ENCODE measurements at regions not wholly inside any gene's neighbourhood (a gene's known extent, or its start where the extent isn't known, plus 50 kb on each side); places are given as distances from the start of the nearest gene placed in this dataset.

DNA sequence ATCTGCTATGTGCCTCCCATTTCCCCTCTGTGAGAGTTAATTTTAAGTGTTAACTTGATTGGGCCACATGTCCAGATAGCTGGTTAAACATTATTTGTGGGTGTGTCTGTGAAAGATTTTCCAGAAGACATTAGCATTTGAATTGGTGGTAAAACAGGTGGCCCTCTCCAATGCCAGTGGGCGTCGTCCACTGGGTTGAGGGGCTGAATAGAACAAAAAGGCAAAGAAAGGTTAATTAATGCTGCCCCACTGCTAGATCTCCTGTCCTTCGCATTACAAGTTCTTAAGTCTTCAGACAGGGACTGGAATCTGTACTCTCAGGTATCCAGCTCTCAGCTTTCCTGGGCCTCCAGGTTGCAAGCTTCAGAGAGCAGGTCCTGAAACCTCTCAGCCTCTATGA, 1160.9 kb upstream of the LRRN3 start:
- CTCF ChIA-PET, result no interaction called here
- no peak overlapping the region for H3K4me2 ChIP-seq (ENCODE audit: low read depth, low read length)
- POLR2A ChIA-PET (ENCODE audit: unreplicated experiment), result no interaction called here
- dilution Hi-C loops (cut with HindIII; ENCODE audit: low sequenced_read_pairs, unreplicated experiment) (no loop called here), in situ Hi-C loops (cut with MboI; ENCODE audit: low sequenced_read_pairs) (no loop called here), intact Hi-C loops (cut with micrococcal nuclease) (no loop called here)
- no peak overlapping the region for H3K14ac ChIP-seq (replicated peaks; ENCODE audit: low read depth, low read length)
- H2AK9ac ChIP-seq (replicated peaks; ENCODE audit: low read depth, low read length, poor library complexity), result no peak overlapping the region
- no peak overlapping the region for H2BK120ac ChIP-seq (ENCODE audit: low read depth, low read length)
- H3K27me3 ChIP-seq (ENCODE audit: control insufficient read depth, insufficient read depth, low read length), result no peaks in the 10 kb centered on the region
- H2AK5ac ChIP-seq (ENCODE audit: low read depth, low read length), result no peak overlapping the region
- H3K9ac ChIP-seq (ENCODE audit: low read depth, low read length), result no peak overlapping the region
- no peak overlapping the region for H4K5ac ChIP-seq (ENCODE audit: low read depth, low read length)
- H2BK20ac ChIP-seq (ENCODE audit: low read depth, low read length), result no peak overlapping the region
- H3K79me1 ChIP-seq (ENCODE audit: low read depth in 1 of 2, low read length in 2 of 2), result no peaks in the 10 kb centered on the region
- H2AFZ ChIP-seq (replicated peaks; ENCODE audit: low read length, poor library complexity), result no peak overlapping the region
- ATAC-seq (ENCODE audit: low read depth), result no peak
- H4K8ac ChIP-seq (ENCODE audit: low read depth in 2 of 2, low read length in 2 of 2), result no peak overlapping the region
- no peaks in the 10 kb centered on the region for H4K20me1 ChIP-seq (ENCODE audit: insufficient read depth, low read length)
- no peak overlapping the region for H3K4me3 ChIP-seq (ENCODE audit: insufficient read depth, low read depth, low read length)
- H2BK5ac ChIP-seq (ENCODE audit: low read depth, low read length, poor library complexity, severe bottlenecking), result no peak overlapping the region
- H3K9me1 ChIP-seq (ENCODE audit: insufficient read depth, low read length), result no peaks in the 10 kb centered on the region
- no CpG with 5 or more reads among the region's 3 CpGs for WGBS, 2 experiments (ENCODE audit: extremely low coverage in 2 of 2, insufficient read length in 1 of 2)
- no peak overlapping the region for H3K56ac ChIP-seq (ENCODE audit: extremely low read depth, insufficient read depth, low read length)
- H3K4ac ChIP-seq (ENCODE audit: low read depth, low read length), result no peak overlapping the region
- no peak overlapping the region for H4K91ac ChIP-seq (ENCODE audit: insufficient read depth, low read depth, low read length)
- H3K4me1 ChIP-seq (ENCODE audit: control insufficient read depth, insufficient read depth, low read length), result no peaks in the 10 kb centered on the region
- H3K23ac ChIP-seq (ENCODE audit: low read depth, low read length), result no peak overlapping the region
- no TSS peak for BruUV-seq (replicated peaks)
- no peak overlapping the region for H2BK15ac ChIP-seq (ENCODE audit: low read depth, low read length)
- H3K9me3 ChIP-seq (ENCODE audit: control insufficient read depth, insufficient read depth, low read length), result peaks cover 2% of the 10 kb centered on the region; the same call in 1 of the 2 replicates
- H3K27ac ChIP-seq (ENCODE audit: insufficient read depth, low read length), result no peak overlapping the region
- TF ChIP-seq, protein P1, sequence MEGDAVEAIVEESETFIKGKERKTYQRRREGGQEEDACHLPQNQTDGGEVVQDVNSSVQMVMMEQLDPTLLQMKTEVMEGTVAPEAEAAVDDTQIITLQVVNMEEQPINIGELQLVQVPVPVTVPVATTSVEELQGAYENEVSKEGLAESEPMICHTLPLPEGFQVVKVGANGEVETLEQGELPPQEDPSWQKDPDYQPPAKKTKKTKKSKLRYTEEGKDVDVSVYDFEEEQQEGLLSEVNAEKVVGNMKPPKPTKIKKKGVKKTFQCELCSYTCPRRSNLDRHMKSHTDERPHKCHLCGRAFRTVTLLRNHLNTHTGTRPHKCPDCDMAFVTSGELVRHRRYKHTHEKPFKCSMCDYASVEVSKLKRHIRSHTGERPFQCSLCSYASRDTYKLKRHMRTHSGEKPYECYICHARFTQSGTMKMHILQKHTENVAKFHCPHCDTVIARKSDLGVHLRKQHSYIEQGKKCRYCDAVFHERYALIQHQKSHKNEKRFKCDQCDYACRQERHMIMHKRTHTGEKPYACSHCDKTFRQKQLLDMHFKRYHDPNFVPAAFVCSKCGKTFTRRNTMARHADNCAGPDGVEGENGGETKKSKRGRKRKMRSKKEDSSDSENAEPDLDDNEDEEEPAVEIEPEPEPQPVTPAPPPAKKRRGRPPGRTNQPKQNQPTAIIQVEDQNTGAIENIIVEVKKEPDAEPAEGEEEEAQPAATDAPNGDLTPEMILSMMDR (conservative IDR thresholded peaks at IDR 0.05; ENCODE audit: low read depth, low read length), result no peak
- TF ChIP-seq NFE2L2 (IDR thresholded peaks at IDR 0.05; ENCODE audit: low read depth, low read length) (no peak), RCOR1 (IDR thresholded peaks at IDR 0.05; ENCODE audit: insufficient replicate concordance, low read length) (no peak), MXI1 (IDR thresholded peaks at IDR 0.05; ENCODE audit: borderline replicate concordance, low read depth, low read length) (no peak)
- H3K36me3 ChIP-seq (ENCODE audit: control insufficient read depth, insufficient read depth, low read length), result no peaks in the 10 kb centered on the region
- H3K18ac ChIP-seq (ENCODE audit: low read depth, low read length), result no peak overlapping the region
- no peak for DNase-seq
